HEK293 (cell line): ENCODE measurements at regions not wholly inside any gene's neighbourhood (a gene's known extent, or its start where the extent isn't known, plus 50 kb on each side); places are given as distances from the start of the nearest gene placed in this dataset.

Experiments
- CTCF ChIP-seq: fragments of 450-650 bp; formaldehyde crosslinking; IDR thresholded peaks from 2 replicates; pipeline ENCODE4 v1.5.1; 2016; ENCODE audit warnings: missing biosample characterization, missing genetic modification characterization
- REPIN1 ChIP-seq: fragments of 450-650 bp; formaldehyde crosslinking; IDR thresholded peaks from 2 replicates; pipeline ENCODE4 v1.5.1; 2017; ENCODE audit warnings: missing biosample characterization, missing genetic modification characterization, low read depth
- SP7 ChIP-seq: fragments of 450-650 bp; formaldehyde crosslinking; IDR thresholded peaks from 2 replicates; pipeline ENCODE4 v1.5.1; 2016; ENCODE audit warnings: missing biosample characterization, missing genetic modification characterization
- TRIM28 ChIP-seq: IDR thresholded peaks from 2 replicates; pipeline ENCODE4 v1.6.1; 2011; ENCODE audit warnings: low read length, control low read depth, borderline replicate concordance
- TSHZ1 ChIP-seq: fragments of 450-650 bp; formaldehyde crosslinking; IDR thresholded peaks from 2 replicates; pipeline ENCODE4 v1.5.1; 2016; ENCODE audit warnings: missing biosample characterization, missing genetic modification characterization, borderline replicate concordance
- ZNF114 ChIP-seq: fragments of 450-650 bp; formaldehyde crosslinking; IDR thresholded peaks from 2 replicates; pipeline ENCODE4 v1.5.0; 2017; ENCODE audit warnings: missing biosample characterization, missing genetic modification characterization
- ZNF24 ChIP-seq: fragments of 450-650 bp; formaldehyde crosslinking; IDR thresholded peaks from 2 replicates; pipeline ENCODE4 v1.5.1; 2016; ENCODE audit warnings: missing biosample characterization, missing genetic modification characterization
- ZNF350 ChIP-seq: fragments of 450-650 bp; formaldehyde crosslinking; IDR thresholded peaks from 2 replicates; pipeline ENCODE4 v1.5.0; 2017; ENCODE audit warnings: missing biosample characterization, mild to moderate bottlenecking, missing genetic modification characterization
- ZNF639 ChIP-seq: fragments of 450-650 bp; formaldehyde crosslinking; IDR thresholded peaks from 2 replicates; pipeline ENCODE4 v1.5.1; 2016; ENCODE audit warnings: missing biosample characterization, missing genetic modification characterization
- ZNF830 ChIP-seq: fragments of 450-650 bp; IDR thresholded peaks from 2 replicates; pipeline ENCODE4 v1.5.0; 2018; ENCODE audit warnings: missing biosample characterization, missing genetic modification characterization, low read depth, mild to moderate bottlenecking, moderate library complexity

GRCh38 chr3:103075282-103075681 is 640.5 kb downstream of the ZPLD1 start:
- TF ChIP-seq ZNF24 (tag by site-specific recombination) (no peak), ZNF830 (tag by site-specific recombination) (no peak), ZNF114 (tag by site-specific recombination) (no peak), ZNF350 (tag by site-specific recombination) (no peak), TSHZ1 (tag by site-specific recombination) (no peak), ZNF639 (no peak), CTCF (tag by site-specific recombination) (no peak), SP7 (tag by site-specific recombination) (no peak), TRIM28 (no peak), REPIN1 (tag by site-specific recombination) (no peak)
